GM19455 (cell line): ENCODE measurements at regions not wholly inside any gene's neighbourhood (a gene's known extent, or its start where the extent isn't known, plus 50 kb on each side); places are given as distances from the start of the nearest gene placed in this dataset.

Source experiments
- ATAC-seq: cut with Tn5 transposase; IDR thresholded peaks from one replicate; pipeline ENCODE4 v1.9.1; 2021; ENCODE audit not compliant: unreplicated experiment

DNA sequence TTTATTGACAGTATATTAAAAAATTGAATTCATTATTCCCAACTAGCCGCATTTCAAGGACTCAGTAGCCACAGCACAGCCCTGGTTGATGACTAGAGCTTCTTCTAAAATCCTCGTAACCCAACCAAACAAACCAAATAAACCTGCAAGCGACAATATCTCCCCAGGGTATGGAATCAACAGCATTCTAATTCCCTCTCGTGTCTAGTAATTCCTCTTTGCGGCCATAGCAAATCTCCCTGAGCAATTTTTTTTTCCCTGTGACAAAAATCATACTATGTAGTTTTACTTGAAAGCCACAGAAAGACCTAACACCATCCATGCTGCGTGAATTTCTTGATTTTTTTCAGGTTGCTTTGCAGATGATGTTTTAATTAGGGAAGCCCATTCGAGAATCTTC is 143.4 kb upstream of the MYOCD start:
- no peak for ATAC-seq

DNA sequence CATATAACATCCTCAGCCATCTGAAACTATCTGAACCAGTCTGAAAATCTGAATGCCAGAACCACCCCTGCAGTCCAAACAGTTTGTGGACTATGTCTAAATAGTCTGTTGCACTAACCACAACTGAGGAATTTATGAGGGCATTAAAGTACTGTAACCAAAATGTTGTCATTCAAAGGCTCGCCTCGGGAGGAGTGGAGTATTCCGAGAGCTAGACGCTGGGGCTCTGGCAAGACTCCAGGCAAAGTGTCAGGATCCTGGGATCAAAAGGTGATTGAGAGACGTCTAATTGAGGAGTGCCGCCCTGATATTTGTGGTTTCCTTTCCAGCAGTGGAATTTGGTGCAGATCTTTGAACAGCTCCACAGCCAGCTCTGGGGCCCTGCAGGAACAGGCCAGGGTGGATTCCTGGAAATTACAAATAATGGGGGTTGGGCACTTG is 142.9 kb upstream of the MYOCD start:
- no peak for ATAC-seq

- ATAC-seq: no peak
Observed at GRCh38 chr17:12523244-12523643, 142.4 kb upstream of the MYOCD start.

- ATAC-seq: no peak
Observed at GRCh38 chr17:12528036-12528435, 137.7 kb upstream of the MYOCD start.

DNA sequence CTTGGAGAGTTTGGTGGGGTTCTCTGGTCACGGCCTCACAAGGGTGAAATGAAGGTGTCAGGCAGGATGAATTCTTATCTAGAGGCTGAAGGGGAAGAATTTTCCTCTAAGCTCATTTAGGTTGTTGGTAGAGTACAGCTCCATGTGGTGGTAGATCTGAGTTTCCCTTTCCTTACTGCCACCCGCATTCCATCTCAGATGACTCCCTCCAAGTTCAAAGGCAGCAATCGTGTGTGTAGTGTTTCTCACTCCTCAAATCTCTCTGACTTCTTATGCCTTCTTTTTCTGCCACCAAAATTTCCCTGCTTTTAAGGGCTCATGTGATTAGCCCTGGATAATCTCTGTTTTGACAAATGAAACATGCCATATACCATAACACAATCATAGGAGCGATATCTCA is 135.5 kb upstream of the MYOCD start:
- no peak for ATAC-seq

DNA sequence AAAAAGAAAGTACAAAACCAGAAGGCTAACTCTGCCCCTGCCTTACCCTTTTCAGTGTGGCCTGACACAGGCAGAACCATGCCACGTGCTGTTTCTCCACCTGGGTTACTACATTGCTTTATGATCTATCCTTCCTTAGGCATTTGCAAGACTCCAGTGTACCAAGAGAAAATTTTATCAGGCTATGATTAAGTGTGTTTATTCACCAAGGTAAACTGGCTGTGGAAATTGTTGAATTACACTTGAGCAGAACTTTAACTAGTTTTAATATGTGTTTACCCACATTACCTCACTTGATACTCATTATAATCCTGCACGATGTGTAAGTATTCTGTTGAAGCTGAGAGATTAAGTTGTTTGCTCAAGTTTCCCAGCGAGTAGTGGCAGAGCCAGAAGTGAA is 129.7 kb upstream of the MYOCD start:
- no peak for ATAC-seq

GRCh38 chr17:12536472-12536871 is 129.2 kb upstream of the MYOCD start:
- no peak for ATAC-seq

DNA sequence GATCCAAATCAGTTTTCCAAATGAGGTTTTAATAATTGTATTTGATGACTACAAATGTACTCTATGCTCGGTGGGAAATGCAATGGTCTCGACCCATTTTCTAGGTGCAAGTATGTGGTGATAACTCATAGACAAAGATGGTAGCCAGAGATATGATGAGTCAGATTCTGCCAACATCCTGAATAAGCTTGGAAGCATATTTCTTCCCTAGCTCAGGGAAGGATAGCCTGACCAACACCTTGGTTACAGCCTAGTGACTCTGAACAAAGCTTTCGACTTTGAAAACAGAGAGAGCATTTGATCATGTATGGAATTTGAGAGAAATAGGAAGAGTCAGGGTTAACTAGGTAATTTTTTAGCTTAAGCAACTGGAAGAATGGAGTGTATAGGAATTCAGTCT is 128.3 kb upstream of the MYOCD start:
- ATAC-seq: no peak

DNA sequence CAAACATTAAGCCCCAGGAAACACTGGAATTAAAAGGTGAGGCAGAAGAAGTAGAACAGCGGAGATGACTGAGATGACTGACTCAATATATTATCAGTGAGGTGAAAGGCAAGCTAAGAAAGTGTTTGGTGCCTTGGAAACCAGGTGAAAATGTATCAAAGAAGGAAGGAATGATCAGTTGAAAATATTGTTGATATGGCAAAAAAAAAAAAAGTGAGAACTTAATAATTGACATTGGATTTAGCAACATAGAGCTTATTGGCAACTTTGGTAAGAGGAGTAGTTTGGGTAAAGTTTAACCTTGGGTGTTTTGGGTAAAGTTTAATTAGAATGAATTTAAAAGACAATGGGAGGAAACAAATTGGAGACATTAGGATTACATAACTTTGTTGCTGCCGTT is 127.7 kb upstream of the MYOCD start:
- ATAC-seq: no peak

DNA sequence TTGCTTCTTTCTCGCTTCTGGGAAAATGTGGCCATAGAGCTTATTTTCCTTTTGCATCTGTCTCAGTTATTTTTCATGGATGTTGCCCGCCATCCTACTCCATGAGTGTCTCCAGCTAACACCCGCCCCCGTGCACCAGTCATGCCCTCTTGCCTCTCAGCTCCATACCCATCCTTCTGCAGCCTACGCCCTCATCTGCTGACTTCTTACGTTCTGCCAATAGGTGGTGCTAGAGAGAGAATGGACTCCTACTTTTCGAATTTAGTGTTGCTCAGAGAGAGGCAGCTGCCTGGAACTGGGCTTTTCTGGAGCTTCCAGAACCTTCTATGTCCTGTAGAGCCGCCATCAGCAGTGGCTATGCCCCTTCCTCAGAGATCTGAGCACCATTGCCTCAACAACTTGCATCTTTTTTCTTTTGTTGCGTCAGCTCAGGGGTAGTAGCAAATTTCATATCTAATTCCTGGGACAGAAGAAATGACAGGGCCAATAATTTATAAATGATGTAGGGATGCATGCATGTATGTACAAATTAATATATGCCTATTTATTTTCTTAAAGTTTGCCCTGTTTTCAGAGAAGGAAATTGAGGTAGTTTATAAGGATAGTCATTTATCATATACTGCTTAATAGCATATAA is 119.7 kb upstream of the MYOCD start:
- ATAC-seq: peak; percentile 64

DNA sequence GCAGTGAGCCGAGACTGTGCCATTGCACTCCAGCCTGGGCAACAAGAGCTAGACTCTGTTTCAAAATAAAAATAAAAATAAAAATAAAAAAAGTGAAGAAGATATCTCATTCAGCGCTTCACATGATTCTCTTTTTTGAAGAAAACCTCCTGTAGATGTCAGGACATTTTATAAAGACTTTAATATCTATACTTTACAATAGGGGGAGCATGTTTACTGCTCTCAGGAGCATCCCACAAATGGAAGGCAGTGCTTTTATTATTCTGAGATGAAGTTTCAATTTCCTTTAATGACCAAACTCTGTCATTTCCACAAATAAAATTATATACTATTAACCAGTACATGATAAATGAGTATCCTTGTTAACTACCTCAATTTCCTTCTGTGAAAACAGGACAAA is 118.7 kb upstream of the MYOCD start:
- no peak for ATAC-seq

DNA sequence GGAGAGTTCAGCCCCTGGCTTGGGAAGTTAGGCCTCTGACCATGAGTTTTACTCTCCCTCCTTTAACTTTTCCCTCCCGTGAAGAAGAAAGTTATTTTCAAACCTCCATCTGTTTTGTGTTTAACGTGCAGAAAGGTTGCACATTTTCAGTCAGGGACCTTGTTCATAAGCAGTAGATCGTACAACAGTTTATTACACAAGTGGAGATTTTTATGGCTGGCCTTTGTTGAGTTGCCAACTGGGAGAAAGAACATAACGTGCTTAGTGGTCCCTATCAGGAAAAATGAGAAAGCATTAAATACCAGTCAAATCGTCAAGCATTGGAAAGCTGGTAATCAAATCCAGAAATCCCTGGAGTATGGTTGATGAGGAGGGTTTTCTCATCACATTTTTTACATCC is 117.9 kb upstream of the MYOCD start:
- no peak for ATAC-seq

- no peak for ATAC-seq
Observed at GRCh38 chr17:12548558-12548957, 117.1 kb upstream of the MYOCD start.

DNA sequence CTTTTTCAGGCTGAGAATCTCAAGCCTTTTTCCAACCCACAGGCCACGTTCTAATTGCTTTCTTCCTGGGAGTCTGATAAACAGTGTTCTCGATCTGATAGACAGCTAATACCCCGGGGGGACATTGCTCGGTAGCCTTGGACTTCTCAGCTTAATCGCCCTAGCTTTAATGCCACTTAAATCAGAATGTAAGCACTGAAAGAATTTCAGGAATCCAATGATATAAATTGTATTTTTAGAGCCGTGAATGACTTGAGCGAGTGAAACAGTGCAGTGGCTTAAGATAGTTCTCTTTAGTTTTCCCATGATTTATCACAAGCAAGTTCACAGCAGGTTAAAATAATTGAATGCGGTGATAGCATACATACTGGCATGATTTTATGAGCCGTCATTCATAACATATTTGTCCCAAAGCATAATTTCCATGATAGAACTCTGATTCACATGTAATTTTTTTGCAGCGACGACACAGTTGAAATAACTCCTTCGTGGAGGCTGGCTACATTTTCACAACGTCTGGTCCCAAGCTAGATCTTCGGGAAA is 116.1 kb upstream of the MYOCD start:
- ATAC-seq: no peak

DNA sequence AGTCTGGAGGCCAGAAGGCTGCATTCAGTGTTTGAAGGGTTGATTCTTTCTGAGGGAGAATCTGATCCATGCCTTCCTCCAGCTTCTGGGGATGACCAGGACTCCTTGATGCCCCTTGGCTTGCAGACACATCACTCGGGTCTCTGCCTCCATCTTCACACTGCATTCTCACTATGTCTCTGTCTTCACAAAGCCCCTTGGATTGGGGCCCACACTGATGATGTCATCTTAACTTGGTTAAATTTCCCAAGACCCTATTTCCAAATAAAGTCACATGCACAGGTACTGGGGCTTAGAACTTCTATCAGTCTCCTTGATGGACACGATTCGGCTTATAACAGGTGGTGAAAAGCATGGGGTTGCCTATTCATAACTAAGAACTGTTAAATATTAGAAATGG is 112.1 kb upstream of the MYOCD start:
- ATAC-seq: no peak

GRCh38 chr17:12554251-12554650 is 111.4 kb upstream of the MYOCD start:
- ATAC-seq: no peak

DNA sequence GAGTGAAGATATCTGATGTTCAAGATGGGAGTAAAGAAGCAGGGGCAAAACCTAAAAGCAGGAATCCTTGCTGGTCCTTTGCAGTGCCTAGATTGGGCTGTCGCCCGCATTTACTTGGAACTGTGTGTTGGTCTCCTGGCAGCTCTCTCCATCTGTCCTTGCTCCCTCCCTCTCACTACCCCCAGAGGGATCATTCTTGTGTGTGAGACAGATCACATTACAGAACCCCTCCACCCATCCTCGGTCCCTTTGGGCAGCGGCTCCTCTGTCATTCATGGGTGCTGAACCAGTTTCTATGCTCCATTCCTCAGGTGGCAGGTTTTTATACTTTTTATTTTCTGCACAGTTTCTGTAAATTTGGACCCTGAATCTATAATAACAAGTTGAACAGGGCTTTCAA is 99.4 kb upstream of the MYOCD start:
- no peak for ATAC-seq

GRCh38 chr17:12567077-12568053 is 98.3 kb upstream of the MYOCD start:
- ATAC-seq: no peak

DNA sequence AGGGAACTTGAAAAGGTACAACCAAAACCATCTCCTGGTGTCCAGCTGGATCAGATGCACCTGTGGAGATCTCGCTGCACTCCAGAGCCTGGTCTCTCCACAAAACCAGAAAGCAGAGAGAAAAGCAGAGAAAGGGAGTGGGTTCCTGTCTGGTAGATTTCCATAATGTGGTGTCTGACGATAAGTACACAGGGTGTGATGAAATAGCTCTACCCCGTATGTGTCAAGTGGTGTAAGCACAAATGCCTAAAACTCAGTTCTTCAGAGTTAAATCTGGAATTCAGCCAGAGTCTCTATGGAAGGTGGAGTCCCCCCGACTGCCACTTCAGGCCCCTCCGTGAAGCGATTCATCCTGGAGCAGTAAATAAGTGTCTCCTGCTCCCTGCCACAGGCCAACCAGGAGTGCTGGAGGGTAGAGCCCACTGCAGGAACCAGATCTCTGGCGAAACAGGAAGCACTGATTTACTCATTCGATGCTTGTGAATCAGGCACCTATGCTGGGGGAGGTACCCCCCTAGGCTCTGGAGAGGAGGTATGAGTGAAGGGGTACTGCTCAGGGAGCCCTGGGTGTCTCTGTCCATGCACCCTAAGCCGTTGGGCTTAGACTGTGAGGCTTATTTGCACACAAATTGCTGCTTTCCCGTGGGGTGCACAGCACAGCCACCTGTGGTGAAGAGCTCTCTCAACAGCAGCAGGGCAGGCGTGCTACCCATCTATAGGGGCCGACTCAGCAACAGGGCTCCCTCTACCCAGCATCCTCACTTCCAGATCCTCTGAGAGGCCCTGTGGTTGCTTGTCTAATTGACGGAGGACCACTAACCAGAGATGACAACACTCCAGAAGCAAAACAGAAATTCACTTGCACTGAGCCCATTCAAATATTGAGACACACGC is 97.1 kb upstream of the MYOCD start:
- no peak for ATAC-seq

DNA sequence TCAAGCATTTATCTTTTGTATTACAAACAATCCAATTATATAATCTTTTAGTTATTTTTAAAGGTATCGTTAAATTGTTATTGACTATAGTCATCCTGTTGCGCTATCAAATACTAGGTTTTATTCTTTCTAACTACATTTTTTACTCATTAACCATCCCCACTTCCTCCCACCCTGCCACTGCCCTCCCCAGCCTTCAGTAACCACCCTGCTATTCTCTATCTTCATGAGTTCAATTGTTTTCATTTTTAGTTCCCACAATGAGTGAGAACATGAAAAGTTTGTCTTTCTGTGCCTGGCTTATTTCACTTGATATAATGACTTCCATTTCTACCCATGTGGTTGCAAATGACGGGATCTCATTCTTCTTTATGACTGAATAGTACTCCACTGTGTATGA is 94.1 kb upstream of the MYOCD start:
- ATAC-seq: no peak

GRCh38 chr17:12574525-12574924 is 91.2 kb upstream of the MYOCD start:
- ATAC-seq: no peak
